ENCODE measurements at regions not wholly inside any gene's neighbourhood (a gene's known extent, or its start where the extent isn't known, plus 50 kb on each side); places are given as distances from the start of the nearest gene placed in this dataset.

DNA sequence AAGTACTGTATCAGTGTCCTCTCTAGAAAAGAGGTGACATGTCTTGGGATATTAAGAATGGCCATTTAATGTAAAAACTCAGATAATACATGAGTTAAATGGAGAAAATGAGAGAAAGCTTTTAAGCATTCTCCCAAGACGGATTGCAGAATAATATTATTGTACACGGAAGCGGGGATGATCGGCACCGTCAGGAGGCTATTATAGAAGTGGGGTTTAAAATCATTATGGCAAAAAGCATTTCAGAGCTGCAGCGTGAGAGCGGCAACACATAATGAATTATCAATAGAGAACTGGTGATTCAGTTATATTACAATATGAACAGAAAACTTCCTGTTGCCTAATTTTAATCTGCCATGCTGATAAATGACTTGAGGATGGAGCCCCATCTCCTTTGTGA lies 261.7 kb upstream of the IRX3 start:
- TF ChIP-seq, protein P1, sequence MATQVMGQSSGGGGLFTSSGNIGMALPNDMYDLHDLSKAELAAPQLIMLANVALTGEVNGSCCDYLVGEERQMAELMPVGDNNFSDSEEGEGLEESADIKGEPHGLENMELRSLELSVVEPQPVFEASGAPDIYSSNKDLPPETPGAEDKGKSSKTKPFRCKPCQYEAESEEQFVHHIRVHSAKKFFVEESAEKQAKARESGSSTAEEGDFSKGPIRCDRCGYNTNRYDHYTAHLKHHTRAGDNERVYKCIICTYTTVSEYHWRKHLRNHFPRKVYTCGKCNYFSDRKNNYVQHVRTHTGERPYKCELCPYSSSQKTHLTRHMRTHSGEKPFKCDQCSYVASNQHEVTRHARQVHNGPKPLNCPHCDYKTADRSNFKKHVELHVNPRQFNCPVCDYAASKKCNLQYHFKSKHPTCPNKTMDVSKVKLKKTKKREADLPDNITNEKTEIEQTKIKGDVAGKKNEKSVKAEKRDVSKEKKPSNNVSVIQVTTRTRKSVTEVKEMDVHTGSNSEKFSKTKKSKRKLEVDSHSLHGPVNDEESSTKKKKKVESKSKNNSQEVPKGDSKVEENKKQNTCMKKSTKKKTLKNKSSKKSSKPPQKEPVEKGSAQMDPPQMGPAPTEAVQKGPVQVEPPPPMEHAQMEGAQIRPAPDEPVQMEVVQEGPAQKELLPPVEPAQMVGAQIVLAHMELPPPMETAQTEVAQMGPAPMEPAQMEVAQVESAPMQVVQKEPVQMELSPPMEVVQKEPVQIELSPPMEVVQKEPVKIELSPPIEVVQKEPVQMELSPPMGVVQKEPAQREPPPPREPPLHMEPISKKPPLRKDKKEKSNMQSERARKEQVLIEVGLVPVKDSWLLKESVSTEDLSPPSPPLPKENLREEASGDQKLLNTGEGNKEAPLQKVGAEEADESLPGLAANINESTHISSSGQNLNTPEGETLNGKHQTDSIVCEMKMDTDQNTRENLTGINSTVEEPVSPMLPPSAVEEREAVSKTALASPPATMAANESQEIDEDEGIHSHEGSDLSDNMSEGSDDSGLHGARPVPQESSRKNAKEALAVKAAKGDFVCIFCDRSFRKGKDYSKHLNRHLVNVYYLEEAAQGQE (IDR thresholded peaks at IDR 0.05; ENCODE audit: low read depth), result no peak
- TF ChIP-seq CREB1 (IDR thresholded peaks at IDR 0.05; ENCODE audit: low read depth) (no peak), FOXM1 (IDR thresholded peaks at IDR 0.05; ENCODE audit: borderline replicate concordance, low read depth) (no peak), EGR1 (IDR thresholded peaks at IDR 0.05) (no peak), CEBPB (IDR thresholded peaks at IDR 0.05) (no peak), YY1 (IDR thresholded peaks at IDR 0.05; ENCODE audit: low read depth) (no peak), EP300 (IDR thresholded peaks at IDR 0.05; ENCODE audit: borderline replicate concordance) (no peak), ZBTB7A (IDR thresholded peaks at IDR 0.05; ENCODE audit: low read depth) (no peak), NFIC (IDR thresholded peaks at IDR 0.05) (no peak), TAF1 (IDR thresholded peaks at IDR 0.05; ENCODE audit: low read depth) (no peak), TCF12 (IDR thresholded peaks at IDR 0.05; ENCODE audit: low read depth) (no peak), RAD21 (IDR thresholded peaks at IDR 0.05; ENCODE audit: low read depth) (no peak), TEAD4 (IDR thresholded peaks at IDR 0.05) (no peak)
- TF ChIP-seq, protein P2, sequence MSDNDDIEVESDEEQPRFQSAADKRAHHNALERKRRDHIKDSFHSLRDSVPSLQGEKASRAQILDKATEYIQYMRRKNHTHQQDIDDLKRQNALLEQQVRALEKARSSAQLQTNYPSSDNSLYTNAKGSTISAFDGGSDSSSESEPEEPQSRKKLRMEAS (IDR thresholded peaks at IDR 0.05), result no peak
- TF ChIP-seq, protein P3, sequence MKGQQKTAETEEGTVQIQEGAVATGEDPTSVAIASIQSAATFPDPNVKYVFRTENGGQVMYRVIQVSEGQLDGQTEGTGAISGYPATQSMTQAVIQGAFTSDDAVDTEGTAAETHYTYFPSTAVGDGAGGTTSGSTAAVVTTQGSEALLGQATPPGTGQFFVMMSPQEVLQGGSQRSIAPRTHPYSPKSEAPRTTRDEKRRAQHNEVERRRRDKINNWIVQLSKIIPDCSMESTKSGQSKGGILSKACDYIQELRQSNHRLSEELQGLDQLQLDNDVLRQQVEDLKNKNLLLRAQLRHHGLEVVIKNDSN (IDR thresholded peaks at IDR 0.05), result no peak

DNA sequence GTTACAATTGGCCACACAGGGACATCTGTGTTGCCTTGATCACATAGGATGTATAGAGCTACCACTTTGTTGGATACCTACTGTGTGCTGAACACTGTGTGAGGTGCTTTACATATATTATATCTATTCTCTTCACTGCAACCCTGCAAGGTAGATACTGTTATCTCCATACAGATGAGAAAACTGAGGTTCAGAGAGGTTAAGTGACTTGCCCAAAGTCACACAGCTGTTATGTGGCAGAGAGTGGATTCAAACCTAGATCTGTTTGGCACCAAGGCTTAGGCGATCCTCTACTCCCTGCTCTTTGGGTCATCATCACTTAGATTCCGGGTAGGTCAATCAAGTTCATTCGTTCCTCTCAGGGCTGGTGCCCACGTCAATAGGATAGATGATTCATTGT lies 260.5 kb upstream of the IRX3 start:
- TF ChIP-seq, protein P2 (IDR thresholded peaks at IDR 0.05), result no peak

DNA sequence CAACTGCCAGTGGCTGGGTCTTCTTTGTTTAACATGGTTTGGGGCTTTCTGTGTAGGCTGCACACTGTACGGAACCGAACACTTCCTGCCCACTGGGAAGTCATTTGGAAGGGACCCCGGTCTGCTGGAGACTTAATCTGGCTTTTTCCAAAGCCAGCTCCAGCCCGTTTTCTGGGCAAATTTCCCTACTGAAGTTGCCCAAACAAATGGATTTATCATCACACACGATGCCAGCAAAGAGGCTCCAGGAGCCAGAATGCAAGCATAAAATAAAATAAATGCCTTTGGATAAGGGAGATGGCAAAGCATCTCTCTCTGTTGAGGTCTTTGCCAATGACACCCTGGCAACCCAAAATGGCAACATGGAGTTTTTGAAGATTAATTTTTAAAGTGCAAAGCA lies 259.9 kb upstream of the IRX3 start:
- TF ChIP-seq ZBTB7A (IDR thresholded peaks at IDR 0.05; ENCODE audit: low read depth) (no peak), NFIC (IDR thresholded peaks at IDR 0.05) (no peak), TEAD4 (IDR thresholded peaks at IDR 0.05) (no peak), EGR1 (IDR thresholded peaks at IDR 0.05) (no peak), RAD21 (IDR thresholded peaks at IDR 0.05; ENCODE audit: low read depth) (no peak), EP300 (IDR thresholded peaks at IDR 0.05; ENCODE audit: borderline replicate concordance) (no peak), TAF1 (IDR thresholded peaks at IDR 0.05; ENCODE audit: low read depth) (no peak), CEBPB (IDR thresholded peaks at IDR 0.05) (no peak), TCF12 (IDR thresholded peaks at IDR 0.05; ENCODE audit: low read depth) (no peak), FOXM1 (IDR thresholded peaks at IDR 0.05; ENCODE audit: borderline replicate concordance, low read depth) (no peak)
- TF ChIP-seq, protein P1 (IDR thresholded peaks at IDR 0.05; ENCODE audit: low read depth), result no peak
- TF ChIP-seq, protein P3 (IDR thresholded peaks at IDR 0.05), result no peak
- TF ChIP-seq, protein P2 (IDR thresholded peaks at IDR 0.05), result no peak

DNA sequence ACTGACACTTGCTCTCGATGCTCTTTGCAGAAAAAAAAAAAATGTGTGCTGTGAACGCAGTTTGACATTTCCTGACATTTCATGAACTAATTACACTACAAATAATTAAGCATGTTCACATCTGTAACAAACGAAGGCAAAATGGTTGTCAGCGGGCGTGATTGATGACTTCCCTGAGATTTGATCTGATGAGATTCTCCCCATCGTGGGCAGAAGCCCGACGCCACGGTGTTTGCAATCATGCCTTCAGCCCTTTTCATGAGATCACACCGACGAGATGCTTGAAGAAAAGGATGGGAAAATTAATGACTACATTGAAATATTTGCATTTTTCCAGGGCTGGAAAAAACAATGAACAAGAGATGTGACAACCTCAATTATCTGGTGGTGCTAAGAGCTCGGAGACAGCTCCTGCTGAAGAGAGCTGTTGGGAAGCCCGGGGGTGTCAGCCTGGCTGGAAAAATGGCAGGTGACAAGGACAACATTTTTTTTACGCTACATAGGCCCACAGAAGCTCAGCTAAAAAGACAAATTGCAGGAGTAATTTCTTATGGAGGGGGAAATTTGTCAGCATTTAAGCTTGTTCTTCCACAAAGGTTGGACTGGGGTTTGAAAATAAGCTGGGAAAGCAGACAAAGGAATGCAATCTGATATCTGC lies 259.4 kb upstream of the IRX3 start:
- TF ChIP-seq TCF12 (IDR thresholded peaks at IDR 0.05; ENCODE audit: low read depth) (no peak), RAD21 (IDR thresholded peaks at IDR 0.05; ENCODE audit: low read depth) (no peak)
- TF ChIP-seq, protein P1 (IDR thresholded peaks at IDR 0.05; ENCODE audit: low read depth), result no peak
